H9 (cell line): ENCODE measurements at regions not wholly inside any gene's neighbourhood (a gene's known extent, or its start where the extent isn't known, plus 50 kb on each side); places are given as distances from the start of the nearest gene placed in this dataset.

Experiments
- DNase-seq: peaks from one replicate; pipeline ENCODE4 v3.0.0-alpha.2; 2017
- H2AFZ ChIP-seq: one replicate; pipeline ENCODE4 v1.6.1; 2013; ENCODE audit warnings: mild to moderate bottlenecking, low read length, control low read depth, moderate library complexity
- H2AK5ac ChIP-seq: 2 replicates; pipeline ENCODE4 v1.6.1; 2013; ENCODE audit warnings: low read length, control low read depth, mixed read lengths; ENCODE audit not compliant: insufficient read length
- H2BK120ac ChIP-seq: one replicate; pipeline ENCODE4 v1.6.1; 2013; ENCODE audit warnings: low read depth, mild to moderate bottlenecking, low read length, control low read depth, inconsistent platforms; ENCODE audit not compliant: poor library complexity, severe bottlenecking
- H2BK12ac ChIP-seq: 2 replicates; pipeline ENCODE4 v1.6.1; 2013; ENCODE audit warnings: low read length, control low read depth, mixed read lengths, low read depth; ENCODE audit not compliant: insufficient read length
- H2BK15ac ChIP-seq: 2 replicates; pipeline ENCODE4 v1.6.1; 2013; ENCODE audit warnings: low read depth, low read length, control low read depth
- H2BK20ac ChIP-seq: one replicate; pipeline ENCODE4 v1.6.1; 2013; ENCODE audit warnings: low read depth, mild to moderate bottlenecking, low read length, control low read depth, inconsistent platforms; ENCODE audit not compliant: poor library complexity, severe bottlenecking
- H2BK5ac ChIP-seq: 2 replicates; pipeline ENCODE4 v1.6.1; 2013; ENCODE audit warnings: low read length, control low read depth, mixed read lengths; ENCODE audit not compliant: insufficient read length
- H3K14ac ChIP-seq: 2 replicates; pipeline ENCODE4 v1.6.1; 2013; ENCODE audit warnings: low read length, control low read depth; ENCODE audit not compliant: insufficient read depth
- H3K18ac ChIP-seq: 2 replicates; pipeline ENCODE4 v1.6.1; 2013; ENCODE audit warnings: low read depth, mild to moderate bottlenecking, mixed read lengths, low read length, control low read depth; ENCODE audit not compliant: insufficient read length
- H3K23ac ChIP-seq: 2 replicates; pipeline ENCODE4 v1.6.1; 2013; ENCODE audit warnings: low read length, control low read depth, mixed read lengths, low read depth; ENCODE audit not compliant: insufficient read length
- H3K23me2 ChIP-seq: 2 replicates; pipeline ENCODE4 v1.6.1; 2013; ENCODE audit warnings: low read depth, mild to moderate bottlenecking, mixed read lengths, low read length, control low read depth; ENCODE audit not compliant: insufficient read length, poor library complexity, severe bottlenecking
- H3K27ac ChIP-seq: 2 replicates; pipeline ENCODE4 v1.5.1; 2013; ENCODE audit warnings: low read length, control low read depth, mixed read lengths, low read depth; ENCODE audit not compliant: insufficient read length
- H3K27me3 ChIP-seq: 2 replicates; pipeline ENCODE4 v1.6.1; 2013; ENCODE audit warnings: low read length, control low read depth, inconsistent platforms; ENCODE audit not compliant: insufficient read depth
- H3K4ac ChIP-seq: 2 replicates; pipeline ENCODE4 v1.6.1; 2013; ENCODE audit warnings: low read depth, mild to moderate bottlenecking, control low read depth, inconsistent platforms, low read length, moderate library complexity
- H3K4me1 ChIP-seq: 2 replicates; pipeline ENCODE4 v1.6.1; 2013; ENCODE audit warnings: low read length, control low read depth, inconsistent platforms; ENCODE audit not compliant: insufficient read depth
- H3K4me2 ChIP-seq: 2 replicates; pipeline ENCODE4 v1.6.1; 2013; ENCODE audit warnings: low read length, control low read depth, mixed read lengths; ENCODE audit not compliant: insufficient read length, insufficient read depth
- H3K56ac ChIP-seq: 2 replicates; pipeline ENCODE4 v1.6.1; 2013; ENCODE audit warnings: low read depth, mild to moderate bottlenecking, mixed read lengths, low read length, control low read depth; ENCODE audit not compliant: insufficient read length
- H3K79me1 ChIP-seq: 2 replicates; pipeline ENCODE4 v1.6.1; 2013; ENCODE audit warnings: low read depth, mild to moderate bottlenecking, moderate library complexity, low read length, control low read depth, inconsistent platforms; ENCODE audit not compliant: insufficient read depth, poor library complexity, severe bottlenecking
- H3K79me2 ChIP-seq: 2 replicates; pipeline ENCODE4 v1.6.1; 2013; ENCODE audit warnings: low read length, control low read depth, inconsistent platforms; ENCODE audit not compliant: insufficient read depth
- H3K9ac ChIP-seq: 2 replicates; pipeline ENCODE4 v1.6.1; 2013; ENCODE audit warnings: low read length, control low read depth, mixed read lengths; ENCODE audit not compliant: insufficient read length; ENCODE audit errors: extremely low read depth
- H3K9me3 ChIP-seq: one replicate; pipeline ENCODE4 v1.6.1; 2013; ENCODE audit warnings: low read depth, low read length, inconsistent platforms; ENCODE audit not compliant: control insufficient read depth
- H3T11ph ChIP-seq: one replicate; pipeline ENCODE4 v1.6.1; 2013; ENCODE audit warnings: mild to moderate bottlenecking, low read length, control low read depth, inconsistent platforms
- H4K20me1 ChIP-seq: one replicate; pipeline ENCODE4 v1.6.1; 2013; ENCODE audit not compliant: control insufficient read depth, insufficient read length, insufficient read depth
- H4K5ac ChIP-seq: 2 replicates; pipeline ENCODE4 v1.6.1; 2013; ENCODE audit warnings: low read depth, mild to moderate bottlenecking, mixed read lengths, low read length, control low read depth; ENCODE audit not compliant: insufficient read length
- H4K8ac ChIP-seq: replicated peaks from 2 replicates; pipeline ENCODE4 v1.6.1; 2013; ENCODE audit warnings: low read length, control low read depth, mixed read lengths, low read depth; ENCODE audit not compliant: insufficient read length
- H4K91ac ChIP-seq: 2 replicates; pipeline ENCODE4 v1.6.1; 2013; ENCODE audit warnings: low read depth, mild to moderate bottlenecking, moderate library complexity, mixed read lengths, low read length, control low read depth; ENCODE audit not compliant: insufficient read length
- H3K27ac Mint-ChIP-seq, 3 experiments: 2 replicates in 2 of 3; 3 replicates in 1 of 3; pipeline ENCODE4 v1.8.0; 2020 to 2021; ENCODE audit warnings: mixed read lengths in 3 of 3, mild to moderate bottlenecking in 1 of 3, moderate library complexity in 1 of 3
- H3K27me3 Mint-ChIP-seq: 2 replicates; pipeline ENCODE4 v1.8.0; 2021; ENCODE audit warnings: low read depth, mild to moderate bottlenecking, moderate library complexity, mixed read lengths
- H3K36me3 Mint-ChIP-seq, 3 experiments: 2 replicates in 2 of 3; 3 replicates in 1 of 3; pipeline ENCODE4 v1.8.0; 2020 to 2021; ENCODE audit warnings: low read depth in 3 of 3, mixed read lengths in 3 of 3; ENCODE audit not compliant: insufficient read depth in 1 of 3
- H3K4me1 Mint-ChIP-seq, 2 experiments: 2 replicates each; pipeline ENCODE4 v1.8.0; 2020; ENCODE audit warnings: mixed read lengths in 2 of 2
- H3K4me3 Mint-ChIP-seq, 2 experiments: 2 replicates in 1 of 2; 3 replicates in 1 of 2; pipeline ENCODE4 v1.8.0; 2020 to 2021; ENCODE audit warnings: mild to moderate bottlenecking in 2 of 2, mixed read lengths in 2 of 2, moderate library complexity in 1 of 2
- H3K9me3 Mint-ChIP-seq, 2 experiments: 2 replicates in 1 of 2; 3 replicates in 1 of 2; pipeline ENCODE4 v1.8.0; 2020; ENCODE audit warnings: mild to moderate bottlenecking in 2 of 2, mixed read lengths in 2 of 2, moderate library complexity in 1 of 2
- CTCF ChIP-seq: fragments of 200-600 bp; sonication (generic); conservative IDR thresholded peaks from 3 replicates; pipeline ENCODE4 v1.8.0; 2021; ENCODE audit warnings: antibody characterized with exemption, mild to moderate bottlenecking
- WGBS: extraction: QIAGEN DNeasy Blood & Tissue Kit; methylation state at CpG from one replicate; pipeline ENCODE4 v1.1.7; 2013; ENCODE audit warnings: missing lambda C conversion rate, low lambda C conversion rate, mixed read lengths; ENCODE audit not compliant: insufficient read length; ENCODE audit errors: extremely low coverage; 5-methylcytosine and 5-hydroxymethylcytosine counted together

DNA sequence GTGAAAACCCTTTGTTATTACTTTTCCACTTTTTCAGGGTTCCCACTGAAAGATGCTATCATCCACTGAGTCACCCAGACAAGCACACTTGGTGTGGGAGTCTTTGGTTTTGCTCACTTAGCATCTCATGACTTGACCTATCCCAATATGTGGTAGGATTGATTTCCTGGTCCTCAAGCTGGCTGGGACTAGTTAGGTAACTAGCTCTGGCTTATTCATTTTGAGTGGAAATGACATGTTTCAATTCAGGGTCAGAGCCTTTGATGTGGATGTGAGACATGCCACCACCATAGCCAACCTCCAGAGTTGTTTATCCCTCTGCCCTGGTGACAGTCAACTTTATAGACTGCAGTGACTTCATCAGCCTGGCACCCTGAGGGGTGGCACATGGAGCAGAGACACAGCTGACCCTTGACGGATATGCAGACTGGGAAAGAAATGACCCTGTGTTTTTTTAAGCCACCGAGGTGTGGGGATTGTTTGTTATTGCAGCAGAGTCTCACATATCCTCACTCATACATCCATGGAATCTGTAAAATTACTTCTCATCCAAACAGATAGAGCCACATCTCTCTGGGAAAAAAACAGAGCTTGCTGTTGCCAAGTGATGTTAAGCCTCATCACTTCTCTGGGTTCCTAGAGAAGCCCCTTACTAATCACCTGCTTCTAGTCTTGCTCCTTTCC is 699.9 kb downstream of the MATN1 start:
- Histone ChIP-seq H3K9ac (no peak overlapping the region), H4K5ac (no peak overlapping the region), H3T11ph (no peak overlapping the region), H4K8ac (no peak overlapping the region), H3K4me1 (no peaks in the 10 kb centered on the region), H3K79me2 (no peaks in the 10 kb centered on the region), H3K79me1 (no peaks in the 10 kb centered on the region), H3K9me3 (no peaks in the 10 kb centered on the region), H2AFZ (no peak overlapping the region), H3K27ac (no peak overlapping the region), H2AK5ac (no peak overlapping the region), H3K56ac (no peak overlapping the region), H3K27me3 (no peaks in the 10 kb centered on the region), H2BK20ac (no peak overlapping the region), H2BK15ac (no peak overlapping the region), H2BK120ac (no peak overlapping the region), H2BK5ac (no peak overlapping the region), H2BK12ac (no peak overlapping the region), H3K14ac (no peak overlapping the region), H3K18ac (no peak overlapping the region), H3K4me2 (no peak overlapping the region), H3K4ac (no peak overlapping the region), H4K20me1 (no peaks in the 10 kb centered on the region), H3K23me2 (no peaks in the 10 kb centered on the region), H4K91ac (no peak overlapping the region), H3K23ac (no peak overlapping the region)
- peaks cover 2% of the 10 kb centered on the region; the same call in 1 of the 2 replicates for H3K27me3 Mint-ChIP-seq
- no peak for TF ChIP-seq CTCF
- DNase-seq = no peak
- WGBS = no CpG with 5 or more reads among the region's 2 CpGs
- H3K27ac Mint-ChIP-seq = no peak overlapping the region
- H3K4me3 Mint-ChIP-seq = no peak overlapping the region
- peaks cover 14 to 31% of the 10 kb centered on the region in 2 experiments for H3K9me3 Mint-ChIP-seq
- H3K4me1 Mint-ChIP-seq = no peaks in the 10 kb centered on the region
- H3K36me3 Mint-ChIP-seq = peaks cover 0 to 11% (median 2%) of the 10 kb centered on the region in 3 experiments; a peak in 5 of 7 replicates
